HEK293T (cell line): ENCODE measurements at regions not wholly inside any gene's neighbourhood (a gene's known extent, or its start where the extent isn't known, plus 50 kb on each side); places are given as distances from the start of the nearest gene placed in this dataset.

Experiments used
- CTCF ChIA-PET: fragments of 350-600 bp; formaldehyde crosslinking; extraction: SDS; loops from one replicate; lab custom pipeline; 2021; ENCODE audit warnings: antibody characterized with exemption, inconsistent platforms; lab: Yijun Ruan, JAX
- POLR2A ChIA-PET: fragments of 350-600 bp; formaldehyde crosslinking; extraction: SDS; loops from one replicate; lab custom pipeline; 2020; ENCODE audit warnings: antibody characterized with exemption, inconsistent platforms; lab: Yijun Ruan, JAX
- DNase-seq: peaks from one replicate; pipeline ENCODE4 v3.0.0; 2012; ENCODE audit warnings: mixed read lengths; ENCODE audit errors: extremely low spot score
- ARNT ChIP-seq: fragments of 450-650 bp; IDR thresholded peaks from 2 replicates; pipeline ENCODE4 v1.6.1; 2017; ENCODE audit warnings: mild to moderate bottlenecking
- BHLHE40 ChIP-seq: fragments of 450-650 bp; IDR thresholded peaks from 2 replicates; pipeline ENCODE4 v1.6.1; 2016; ENCODE audit warnings: mild to moderate bottlenecking, moderate library complexity, borderline replicate concordance
- CTBP1 ChIP-seq: fragments of 450-650 bp; IDR thresholded peaks from 2 replicates; pipeline ENCODE4 v1.6.1; 2016; ENCODE audit warnings: borderline replicate concordance
- ELF4 ChIP-seq: fragments of 450-650 bp; IDR thresholded peaks from 2 replicates; pipeline ENCODE4 v1.6.1; 2017; ENCODE audit warnings: antibody characterized with exemption
- FOXA1 ChIP-seq: fragments of 450-650 bp; IDR thresholded peaks from 2 replicates; pipeline ENCODE4 v1.6.1; 2016; ENCODE audit warnings: mild to moderate bottlenecking
- FOXK2 ChIP-seq: fragments of 450-650 bp; IDR thresholded peaks from 2 replicates; pipeline ENCODE4 v1.6.1; 2016; ENCODE audit warnings: mild to moderate bottlenecking
- FOXM1 ChIP-seq: fragments of 450-650 bp; IDR thresholded peaks from 2 replicates; pipeline ENCODE4 v1.6.1; 2017; ENCODE audit warnings: mild to moderate bottlenecking, borderline replicate concordance
- HDGF ChIP-seq: fragments of 450-650 bp; IDR thresholded peaks from 2 replicates; pipeline ENCODE4 v1.6.1; 2017; ENCODE audit warnings: antibody characterized with exemption, borderline replicate concordance
- L3MBTL2 ChIP-seq: fragments of 450-650 bp; conservative IDR thresholded peaks from 2 replicates; pipeline ENCODE4 v1.6.1; 2016; ENCODE audit warnings: mild to moderate bottlenecking
- LEF1 ChIP-seq: fragments of 450-650 bp; IDR thresholded peaks from 2 replicates; pipeline ENCODE4 v1.6.1; 2017; ENCODE audit warnings: mild to moderate bottlenecking, borderline replicate concordance
- NFRKB ChIP-seq: fragments of 450-650 bp; IDR thresholded peaks from 2 replicates; pipeline ENCODE4 v1.6.1; 2016; ENCODE audit warnings: mild to moderate bottlenecking, moderate library complexity
- SP1 ChIP-seq: fragments of 450-650 bp; IDR thresholded peaks from 2 replicates; pipeline ENCODE4 v1.6.1; 2017
- SUZ12 ChIP-seq: fragments of 450-650 bp; IDR thresholded peaks from 2 replicates; pipeline ENCODE4 v1.6.1; 2016; ENCODE audit warnings: mild to moderate bottlenecking
- TARDBP ChIP-seq: fragments of 450-650 bp; IDR thresholded peaks from 2 replicates; pipeline ENCODE4 v1.6.1; 2016
- ZNF384 ChIP-seq: fragments of 450-650 bp; IDR thresholded peaks from 2 replicates; pipeline ENCODE4 v1.6.1; 2016
- TF ChIP-seq, protein P1 (sequence below): fragments of 450-650 bp; IDR thresholded peaks from 2 replicates; pipeline ENCODE4 v1.6.1; 2016

DNA sequence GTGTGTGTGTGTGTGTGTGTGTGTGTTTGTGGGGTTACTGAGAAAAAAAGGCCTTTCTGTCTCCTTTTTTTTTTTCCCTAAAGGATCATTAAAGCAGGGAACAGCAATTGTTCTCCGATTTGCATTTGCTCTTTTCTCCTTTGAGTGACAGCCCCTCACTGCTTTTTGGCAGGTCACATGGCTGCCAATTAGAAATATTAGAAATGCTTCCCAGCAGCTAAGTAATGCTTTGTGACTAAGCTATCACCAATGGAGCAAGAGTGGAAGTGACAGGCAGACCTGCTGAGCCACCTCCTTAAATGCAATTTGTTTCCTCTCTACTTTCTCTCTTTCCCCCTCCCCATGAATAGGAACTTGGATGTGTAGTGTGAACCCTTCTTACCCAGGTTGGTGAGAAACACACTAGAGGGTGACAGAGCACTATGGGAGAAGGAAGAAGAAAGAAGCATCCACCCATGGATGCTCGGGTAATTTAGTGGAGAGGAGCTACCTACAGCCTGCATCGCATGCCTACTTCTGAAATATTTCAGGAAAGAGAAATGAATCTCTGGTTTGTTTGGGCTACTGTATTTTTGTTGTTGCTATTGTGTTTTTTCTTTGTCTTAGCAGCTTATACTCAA is 165.2 kb upstream of the PDZRN3 start:
- DNase-seq: no peak
- TF ChIP-seq SUZ12 (no peak), CTBP1 (no peak)
- TF ChIP-seq, protein P1, sequence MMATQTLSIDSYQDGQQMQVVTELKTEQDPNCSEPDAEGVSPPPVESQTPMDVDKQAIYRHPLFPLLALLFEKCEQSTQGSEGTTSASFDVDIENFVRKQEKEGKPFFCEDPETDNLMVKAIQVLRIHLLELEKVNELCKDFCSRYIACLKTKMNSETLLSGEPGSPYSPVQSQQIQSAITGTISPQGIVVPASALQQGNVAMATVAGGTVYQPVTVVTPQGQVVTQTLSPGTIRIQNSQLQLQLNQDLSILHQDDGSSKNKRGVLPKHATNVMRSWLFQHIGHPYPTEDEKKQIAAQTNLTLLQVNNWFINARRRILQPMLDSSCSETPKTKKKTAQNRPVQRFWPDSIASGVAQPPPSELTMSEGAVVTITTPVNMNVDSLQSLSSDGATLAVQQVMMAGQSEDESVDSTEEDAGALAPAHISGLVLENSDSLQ: peak; percentile 37; the same call in 1 of the 2 replicates
- ChIA-PET CTCF (interaction anchor here (0.6 kb wide), 1 partner anchor 218 kb away, joined by 3 read pairs; no protein-coding TSS in a partner anchor), POLR2A (no interaction called here)

DNA sequence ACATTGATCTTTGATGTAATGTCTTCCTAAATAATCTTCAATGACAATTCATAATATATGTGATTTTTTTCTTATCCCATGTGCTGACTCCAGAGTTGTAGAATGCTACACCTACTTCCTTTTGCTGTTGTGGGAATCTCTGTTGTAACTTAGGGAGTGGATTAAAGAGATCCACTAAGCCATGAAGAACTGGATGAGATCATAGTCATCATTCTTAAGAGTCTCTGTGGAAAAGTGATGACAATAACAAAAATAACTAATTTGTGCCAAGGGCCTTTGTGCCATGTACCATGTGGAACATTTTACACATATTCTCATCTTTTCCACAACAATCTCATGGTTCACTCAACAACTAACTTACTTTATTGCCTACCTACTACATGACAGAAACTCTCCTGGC is 162.9 kb upstream of the PDZRN3 start:
- CTCF ChIA-PET: no interaction called here
- DNase-seq: no peak
- no peak for TF ChIP-seq ARNT
- no peak for TF ChIP-seq BHLHE40
- TF ChIP-seq ELF4: no peak
- no peak for TF ChIP-seq FOXK2
- no peak for TF ChIP-seq CTBP1
- no peak for TF ChIP-seq ZNF384
- no peak for TF ChIP-seq LEF1
- TF ChIP-seq NFRKB: no peak
- no peak for TF ChIP-seq TARDBP
- no peak for TF ChIP-seq FOXA1
- TF ChIP-seq, protein P1: no peak
- TF ChIP-seq SP1: no peak
- no peak for TF ChIP-seq FOXM1
- TF ChIP-seq HDGF: no peak
- no peak for TF ChIP-seq L3MBTL2
- no peak for TF ChIP-seq SUZ12
- POLR2A ChIA-PET: no interaction called here

DNA sequence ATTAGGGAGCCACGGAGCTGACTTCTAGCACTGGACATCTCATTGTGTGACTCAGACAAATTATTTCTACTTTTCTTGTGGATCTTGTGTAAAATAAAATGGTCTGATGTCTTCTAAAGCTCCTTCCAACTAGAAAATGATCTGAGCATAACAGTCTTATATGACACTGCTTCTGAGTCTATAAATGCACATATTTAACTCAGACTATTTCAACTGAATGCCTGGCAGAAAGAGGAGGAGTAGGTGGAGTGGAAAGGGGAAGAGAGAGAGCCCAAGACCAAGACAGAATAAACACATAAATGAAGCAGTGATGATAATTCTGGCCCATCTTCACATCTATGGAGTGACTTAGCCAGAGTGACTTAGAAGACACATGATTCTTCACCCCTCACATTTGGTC is 162.3 kb upstream of the PDZRN3 start:
- DNase-seq: no peak
- ChIA-PET POLR2A (no interaction called here), CTCF (no interaction called here)
- TF ChIP-seq CTBP1: no peak
- TF ChIP-seq ARNT: no peak

DNA sequence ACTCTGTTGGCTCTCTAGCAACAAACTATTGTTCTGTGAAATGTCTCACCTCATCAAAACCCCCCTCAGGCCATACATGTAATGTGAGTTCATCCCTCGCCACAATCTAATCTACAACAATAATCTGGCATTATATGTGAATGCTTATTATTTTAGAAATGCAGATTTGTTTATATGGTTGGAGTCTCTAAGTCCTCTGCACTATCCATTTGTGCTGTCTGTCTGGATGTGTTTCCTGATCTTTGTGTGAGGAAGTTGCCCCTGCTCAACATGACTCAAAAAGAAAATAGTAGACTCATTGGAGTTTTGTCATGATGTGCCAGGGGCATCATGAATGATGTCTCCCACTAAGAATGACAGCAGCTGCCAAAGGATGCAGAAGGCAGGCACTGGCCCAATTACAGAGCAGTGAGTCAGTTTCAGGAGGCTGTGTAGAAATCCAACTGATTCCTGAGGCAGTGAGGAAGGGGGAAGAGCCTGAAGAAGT is 161.6 kb upstream of the PDZRN3 start:
- no peak for DNase-seq
- ChIA-PET CTCF (no interaction called here), POLR2A (no interaction called here)
- TF ChIP-seq SP1: no peak
- no peak for TF ChIP-seq NFRKB
- no peak for TF ChIP-seq CTBP1
- TF ChIP-seq HDGF: no peak
- no peak for TF ChIP-seq SUZ12
- no peak for TF ChIP-seq ARNT
- no peak for TF ChIP-seq ELF4
- no peak for TF ChIP-seq ZNF384
- TF ChIP-seq LEF1: no peak
- no peak for TF ChIP-seq FOXK2
- TF ChIP-seq FOXM1: no peak
- no peak for TF ChIP-seq TARDBP

DNA sequence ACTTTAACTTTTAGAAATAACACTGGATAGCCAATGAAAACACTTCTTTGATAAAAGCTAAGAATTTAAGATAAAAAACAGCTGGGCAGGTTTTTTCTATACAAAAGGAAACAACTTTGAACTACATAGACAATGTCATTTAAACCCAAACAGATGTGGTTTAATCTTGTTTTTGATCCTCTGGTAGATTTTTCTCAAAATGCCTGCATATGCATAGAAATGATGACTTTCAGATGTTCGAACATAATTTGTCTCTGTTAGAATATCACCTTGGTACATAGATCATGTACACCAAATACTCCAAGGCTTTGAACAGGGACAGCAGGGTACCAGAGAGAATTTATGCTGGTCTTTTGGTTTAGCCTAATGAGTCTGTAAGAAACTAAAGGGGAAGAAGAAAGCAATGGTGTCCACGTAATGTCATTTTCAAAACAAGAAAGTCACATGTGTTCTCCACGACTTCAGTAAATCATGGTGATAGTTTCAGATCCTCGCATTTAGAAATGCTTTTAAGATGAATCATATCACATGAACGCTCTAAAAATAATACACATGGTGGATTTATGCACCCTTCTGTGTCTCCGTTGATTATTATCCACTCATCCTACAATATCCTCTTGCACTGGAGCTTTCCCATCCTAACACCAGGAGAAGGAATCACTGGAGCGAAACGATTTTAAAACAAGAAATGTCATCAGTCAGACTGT is 160.1 kb upstream of the PDZRN3 start:
- ChIA-PET CTCF (no interaction called here), POLR2A (no interaction called here)
- no peak for DNase-seq
- TF ChIP-seq SUZ12 (no peak), SP1 (no peak), NFRKB (no peak), HDGF (no peak)

DNA sequence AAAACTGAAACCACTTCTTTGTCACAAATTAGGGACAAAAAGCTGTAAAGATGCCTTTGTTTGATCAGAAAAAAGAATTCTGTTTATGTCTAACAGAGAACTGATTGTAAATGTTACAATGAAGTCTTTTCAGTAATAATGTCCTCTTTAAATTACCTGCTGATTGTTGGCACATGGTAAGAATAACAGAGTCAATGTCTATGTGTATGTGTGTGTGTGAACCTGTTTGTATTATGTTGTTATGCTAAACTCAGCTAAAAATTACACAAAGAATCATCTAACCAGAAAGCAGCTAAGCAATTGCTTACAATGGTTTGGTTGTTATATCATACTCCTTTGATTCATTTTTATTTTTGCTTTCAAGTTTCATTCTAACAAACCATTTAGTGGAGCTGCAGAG is 159.1 kb upstream of the PDZRN3 start:
- TF ChIP-seq LEF1: no peak
- TF ChIP-seq L3MBTL2: no peak
- no peak for TF ChIP-seq TARDBP
- TF ChIP-seq ELF4: no peak
- TF ChIP-seq SP1: no peak
- no peak for TF ChIP-seq NFRKB
- no peak for TF ChIP-seq SUZ12
- ChIA-PET POLR2A (no interaction called here), CTCF (no interaction called here)
- no peak for DNase-seq

DNA sequence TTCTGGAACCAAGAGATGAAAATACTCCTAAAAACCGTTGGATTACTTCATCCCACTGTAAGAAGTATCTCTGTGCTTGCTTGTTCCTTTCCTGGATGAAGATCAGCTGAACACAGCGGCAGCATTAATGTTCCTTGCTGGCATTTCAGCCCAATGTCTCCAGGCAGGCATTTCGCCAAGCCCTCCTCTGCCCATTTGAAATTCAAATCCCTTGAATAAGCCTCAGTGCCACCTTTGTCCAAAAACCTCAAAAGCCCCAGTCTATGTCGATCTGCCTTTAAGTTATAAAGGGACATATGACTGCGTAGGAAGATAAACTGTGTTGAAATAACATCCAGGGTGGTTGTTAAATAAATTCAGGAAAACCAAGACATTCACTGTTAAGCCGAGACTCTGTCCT is 156.8 kb upstream of the PDZRN3 start:
- DNase-seq: no peak
- no peak for TF ChIP-seq FOXM1
- CTCF ChIA-PET: interaction anchor here (1.2 kb wide), 1 partner anchor 273 kb away, joined by 3 read pairs; no protein-coding TSS in a partner anchor
- POLR2A ChIA-PET: no interaction called here

DNA sequence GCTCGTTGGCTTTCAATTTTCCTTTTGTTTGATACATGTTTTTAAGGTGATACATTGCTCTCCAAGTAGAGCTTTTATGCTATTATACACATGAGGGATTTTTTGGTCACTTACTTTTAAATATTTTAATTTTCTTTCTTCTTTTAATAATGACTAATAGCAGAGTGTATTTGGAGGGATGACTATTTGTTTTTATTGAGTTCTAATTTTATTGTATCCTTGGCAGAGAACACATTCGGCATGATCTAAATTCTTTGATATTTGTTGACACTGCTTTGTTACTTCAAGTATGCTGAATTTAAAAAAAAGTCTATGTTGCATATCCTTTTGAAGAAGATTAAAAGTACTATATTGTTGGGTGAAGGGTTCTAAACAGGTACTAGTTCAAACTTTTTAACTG is 149.9 kb upstream of the PDZRN3 start:
- POLR2A ChIA-PET: no interaction called here
- no peak for DNase-seq
- TF ChIP-seq FOXK2 (no peak), SUZ12 (no peak), HDGF (no peak), ZNF384 (no peak), NFRKB (no peak), TARDBP (no peak), ARNT (no peak), LEF1 (no peak), CTBP1 (no peak), ELF4 (no peak), BHLHE40 (no peak), FOXA1 (no peak), FOXM1 (no peak)
- CTCF ChIA-PET: no interaction called here
